Vagina (tissue), 2 donors: ENCODE measurements at regions not wholly inside any gene's neighbourhood (a gene's known extent, or its start where the extent isn't known, plus 50 kb on each side); places are given as distances from the start of the nearest gene placed in this dataset.
"Not testable (repeated sequence)": the region's sequence is repeated elsewhere in the genome, so short reads cannot be mapped to it uniquely, and the experiment has no call there.

Source experiments
- DNase-seq, 2 donors: peaks; one replicate each; pipeline ENCODE4 v3.0.0-alpha.2; 2017; ENCODE audit errors: extremely low spot score in 2 of 2
- H3K27ac ChIP-seq: fragments of 200-600 bp; sonication (generic); one replicate; pipeline ENCODE4 v1.5.1; 2019
- H3K27me3 ChIP-seq: fragments of 200-600 bp; sonication (generic); one replicate; pipeline ENCODE4 v1.5.1; 2019
- H3K36me3 ChIP-seq, 2 donors: fragments of 200-600 bp; sonication (generic); one replicate each; pipeline ENCODE4 v1.5.1; 2017 to 2019
- H3K4me1 ChIP-seq: fragments of 200-600 bp; sonication (generic); one replicate; pipeline ENCODE4 v1.5.1; 2019
- H3K4me3 ChIP-seq, 2 donors: fragments of 200-600 bp; sonication (generic); 1 replicate in 1 of 2; 2 replicates in 1 of 2; pipeline ENCODE4 v1.5.1; 2016 to 2019
- H3K9me3 ChIP-seq: fragments of 200-600 bp; sonication (generic); one replicate; pipeline ENCODE4 v1.5.1; 2019
- CTCF ChIP-seq, 3 experiments: fragments of 450-650 bp in 2 of 3; fragments of 200-600 bp in 1 of 3; sonication (generic) in 1 of 3; IDR thresholded peaks; one replicate each; pipeline ENCODE4 v1.5.1; 2017 to 2019; ENCODE audit warnings: antibody characterized with exemption in 3 of 3, mild to moderate bottlenecking in 2 of 3, moderate library complexity in 2 of 3
- POLR2A ChIP-seq, 2 donors: fragments of 450-650 bp; IDR thresholded peaks; one replicate each; pipeline ENCODE4 v1.6.1; 2017; ENCODE audit warnings: antibody characterized with exemption in 2 of 2, mild to moderate bottlenecking in 2 of 2, moderate library complexity in 2 of 2
- POLR2AphosphoS5 ChIP-seq, 2 donors: sonication (generic); formaldehyde crosslinking; IDR thresholded peaks; one replicate each; pipeline ENCODE4 v1.9.0; 2017; ENCODE audit warnings: antibody characterized with exemption in 2 of 2, mild to moderate bottlenecking in 2 of 2, low read depth in 1 of 2; ENCODE audit not compliant: insufficient read depth in 1 of 2
- intact Hi-C: fragments of 100-400 bp; cut with DNase I; formaldehyde crosslinking; loops from one replicate; pipeline ENCODE4 v1.15.1; 2023

- no peak for DNase-seq
- Histone ChIP-seq H3K4me1 (no peaks in the 10 kb centered on the region), H3K36me3 (no peaks in the 10 kb centered on the region), H3K9me3 (no peaks in the 10 kb centered on the region), H3K27ac (no peak overlapping the region), H3K27me3 (no peaks in the 10 kb centered on the region), H3K4me3 (no peak overlapping the region)
- TF ChIP-seq CTCF (IDR thresholded peaks at IDR 0.05) (no peak), POLR2A (IDR thresholded peaks at IDR 0.05) (no peak), POLR2AphosphoS5 (IDR thresholded peaks at IDR 0.05; ENCODE audit: insufficient read depth in 1 of 2, low read depth in 1 of 2) (no peak)
- intact Hi-C loops: no loop called here
These were observed 161.3 kb downstream of the JRKL start for GRCh38 chr11:96551136-96551535.

GRCh38 chr11:96554236-96554820 lies 164.5 kb downstream of the JRKL start:
- intact Hi-C loops: no loop called here
- DNase-seq: no peak
- no peak for TF ChIP-seq POLR2A (IDR thresholded peaks at IDR 0.05)
- Histone ChIP-seq H3K4me1 (no peaks in the 10 kb centered on the region), H3K4me3 (no peak overlapping the region), H3K9me3 (no peaks in the 10 kb centered on the region), H3K36me3 (no peaks in the 10 kb centered on the region), H3K27ac (no peak overlapping the region), H3K27me3 (no peaks in the 10 kb centered on the region)

DNA sequence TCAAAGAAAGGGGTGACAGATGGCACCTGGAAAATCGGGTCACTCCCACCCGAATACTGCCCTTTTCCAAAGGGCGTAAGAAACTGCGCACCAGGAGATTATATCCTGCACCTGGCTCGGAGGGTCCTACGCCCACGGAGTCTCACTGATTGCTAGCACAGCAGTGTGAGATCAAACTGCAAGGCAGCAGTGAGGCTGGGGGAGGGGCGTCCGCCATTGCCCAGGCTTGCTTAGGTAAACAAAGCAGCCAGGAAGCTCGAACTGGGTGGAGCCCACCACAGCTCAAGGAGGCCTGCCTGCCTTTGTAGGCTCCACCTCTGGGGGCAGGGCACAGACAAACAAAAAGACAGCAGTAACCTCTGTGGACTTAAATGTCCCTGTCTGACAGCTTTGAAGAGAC lies 166.0 kb downstream of the JRKL start:
- H3K27me3 ChIP-seq, DNase-seq, H3K9me3 ChIP-seq, H3K27ac ChIP-seq, H3K36me3 ChIP-seq, intact Hi-C loops, H3K4me1 ChIP-seq, H3K4me3 ChIP-seq: not testable (repeated sequence)

DNA sequence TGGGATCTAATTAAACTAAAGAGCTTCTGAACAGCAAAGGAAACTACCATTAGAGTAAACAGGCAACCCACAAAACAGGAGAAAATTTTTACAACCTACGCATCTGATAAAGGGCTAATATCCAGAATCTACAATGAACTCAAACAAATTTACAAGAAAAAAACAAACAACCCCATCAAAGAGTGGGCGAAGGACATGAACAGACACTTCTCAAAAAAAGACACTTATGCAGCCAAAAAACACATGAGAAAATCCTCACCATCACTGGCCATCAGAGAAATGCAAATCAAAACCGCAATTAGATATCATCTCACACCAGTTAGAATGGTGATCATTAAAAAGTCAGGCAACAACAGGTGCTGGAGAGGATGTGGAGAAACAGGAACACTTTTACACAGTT lies 170.9 kb downstream of the JRKL start:
- H3K9me3 ChIP-seq, DNase-seq, H3K27me3 ChIP-seq, H3K4me3 ChIP-seq, H3K4me1 ChIP-seq, H3K27ac ChIP-seq, intact Hi-C loops, H3K36me3 ChIP-seq: not testable (repeated sequence)

GRCh38 chr11:96567176-96567575 lies 177.4 kb downstream of the JRKL start:
- no peak overlapping the region for H3K4me3 ChIP-seq
- no peaks in the 10 kb centered on the region for H3K36me3 ChIP-seq
- no peaks in the 10 kb centered on the region for H3K27me3 ChIP-seq
- TF ChIP-seq POLR2A (IDR thresholded peaks at IDR 0.05): no peak
- no peak for TF ChIP-seq CTCF (IDR thresholded peaks at IDR 0.05)
- no peak for TF ChIP-seq POLR2AphosphoS5 (IDR thresholded peaks at IDR 0.05; ENCODE audit: insufficient read depth in 1 of 2, low read depth in 1 of 2)
- no peak overlapping the region for H3K27ac ChIP-seq
- H3K9me3 ChIP-seq: no peaks in the 10 kb centered on the region
- no peaks in the 10 kb centered on the region for H3K4me1 ChIP-seq
- intact Hi-C loops: no loop called here
- DNase-seq: no peak

DNA sequence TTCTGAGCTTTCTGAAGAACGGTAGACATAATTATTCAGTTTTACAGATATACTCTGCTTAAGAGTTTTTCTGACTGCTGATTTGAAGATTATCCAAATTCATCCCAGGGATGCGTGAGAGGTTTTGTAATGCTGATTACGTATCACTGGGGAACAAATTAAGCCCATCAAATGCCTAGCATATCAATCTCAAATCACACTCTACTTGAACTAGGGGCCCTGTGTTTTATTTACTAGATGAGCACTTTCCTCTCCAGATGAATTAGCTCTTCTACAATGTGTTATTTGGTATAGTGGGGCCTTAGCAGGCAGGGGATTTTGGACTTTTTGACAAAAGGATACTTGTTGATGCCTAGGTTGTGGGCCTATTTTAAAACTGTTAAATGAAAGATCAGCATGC lies 177.9 kb downstream of the JRKL start:
- intact Hi-C loops: no loop called here

More for the DNA sequence above, 177.9 kb downstream of the JRKL start:
- Histone ChIP-seq H3K27me3 (no peaks in the 10 kb centered on the region), H3K9me3 (no peaks in the 10 kb centered on the region), H3K36me3 (no peaks in the 10 kb centered on the region), H3K4me1 (no peaks in the 10 kb centered on the region), H3K4me3 (no peak overlapping the region), H3K27ac (no peak overlapping the region)
- DNase-seq: no peak
- TF ChIP-seq POLR2AphosphoS5 (IDR thresholded peaks at IDR 0.05; ENCODE audit: insufficient read depth in 1 of 2, low read depth in 1 of 2) (no peak), POLR2A (IDR thresholded peaks at IDR 0.05) (no peak), CTCF (IDR thresholded peaks at IDR 0.05) (no peak)
